NOMO-1 treated with DMSO at 0.1 percent for 48 hours (cell line): ENCODE measurements at regions not wholly inside any gene's neighbourhood (a gene's known extent, or its start where the extent isn't known, plus 50 kb on each side); places are given as distances from the start of the nearest gene placed in this dataset.

Experiments used
- DNase-seq: peaks from one replicate; lab custom pipeline; 2025; ENCODE audit not compliant: unreplicated experiment; lab: John Stamatoyannopoulos, UW

DNA sequence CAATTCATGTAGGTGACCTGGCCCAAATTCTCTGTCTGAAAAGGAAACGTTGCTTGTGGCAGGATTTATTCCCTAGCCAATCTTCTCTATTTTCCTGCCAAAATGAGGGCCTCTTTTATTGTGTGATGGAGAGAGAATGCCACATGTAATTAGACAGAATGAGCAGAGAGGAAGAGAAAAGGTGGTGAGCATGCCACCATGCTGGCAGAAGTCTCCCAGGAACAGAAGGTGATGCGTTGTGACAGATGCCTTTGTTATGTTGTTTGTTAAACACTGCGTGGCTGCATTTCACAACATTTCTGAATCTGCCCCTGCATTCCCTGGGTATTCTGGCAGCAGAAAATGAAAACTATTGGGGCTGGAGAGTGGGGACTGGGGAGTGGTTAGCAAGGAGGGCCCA, 577.6 kb downstream of the TLR4 start:
- DNase-seq, result no peak

DNA sequence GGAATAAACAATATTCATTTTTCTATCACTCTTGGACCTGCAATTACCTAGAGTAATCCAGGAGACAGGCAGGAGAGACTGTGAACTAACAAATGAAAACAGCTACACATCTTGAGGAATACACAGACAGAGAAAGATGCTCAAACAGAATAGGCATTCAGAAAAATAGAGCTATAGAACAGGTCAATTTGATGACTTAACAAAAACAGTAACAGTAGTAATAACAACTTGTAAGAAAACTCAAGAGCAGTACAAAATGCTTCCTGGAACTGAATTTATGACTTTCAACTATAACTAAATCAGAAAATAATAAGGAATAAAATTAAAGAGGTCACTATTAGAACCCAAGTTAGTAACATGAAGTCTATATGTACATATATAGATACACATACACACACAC, 579.3 kb downstream of the TLR4 start:
- DNase-seq, result no peak

DNA sequence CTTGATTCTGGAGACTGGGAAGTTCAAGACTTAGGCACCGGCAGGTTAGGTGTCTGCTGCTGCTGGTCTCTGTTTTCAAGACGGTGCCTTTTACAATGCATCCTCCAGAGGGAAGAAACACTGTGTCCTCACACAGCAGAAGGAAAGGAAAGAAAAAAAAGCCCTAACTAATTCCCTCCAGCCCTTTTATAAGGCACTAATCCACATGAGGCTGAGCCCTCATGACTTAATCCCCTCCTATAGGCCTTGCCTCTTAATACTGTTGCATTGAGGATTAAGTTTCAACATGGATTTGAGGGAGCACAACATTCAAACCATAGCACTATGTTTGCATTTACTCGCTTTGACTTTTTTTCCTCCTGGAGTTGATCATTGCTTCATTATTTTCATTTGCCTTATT, 585.9 kb downstream of the TLR4 start:
- no peak for DNase-seq

DNA sequence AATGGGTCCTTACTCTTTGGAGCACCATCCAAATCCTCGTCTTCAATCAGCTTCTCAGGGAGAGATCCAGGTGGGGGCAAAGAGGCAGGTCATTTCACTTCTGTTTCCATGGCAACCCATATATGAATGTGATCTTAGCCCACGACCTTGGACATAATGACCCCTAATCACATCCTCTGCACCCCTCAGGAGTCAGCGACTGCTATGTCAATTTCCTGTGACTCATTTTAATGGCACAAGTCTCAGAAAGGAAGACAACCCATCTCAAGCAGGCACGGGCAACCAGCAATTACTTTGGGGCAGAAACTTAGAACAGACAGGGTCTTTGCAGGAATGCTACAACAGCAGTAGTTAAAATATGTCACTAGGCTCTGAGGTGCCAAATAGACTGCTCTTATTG, 591.2 kb downstream of the TLR4 start:
- DNase-seq, result no peak

DNA sequence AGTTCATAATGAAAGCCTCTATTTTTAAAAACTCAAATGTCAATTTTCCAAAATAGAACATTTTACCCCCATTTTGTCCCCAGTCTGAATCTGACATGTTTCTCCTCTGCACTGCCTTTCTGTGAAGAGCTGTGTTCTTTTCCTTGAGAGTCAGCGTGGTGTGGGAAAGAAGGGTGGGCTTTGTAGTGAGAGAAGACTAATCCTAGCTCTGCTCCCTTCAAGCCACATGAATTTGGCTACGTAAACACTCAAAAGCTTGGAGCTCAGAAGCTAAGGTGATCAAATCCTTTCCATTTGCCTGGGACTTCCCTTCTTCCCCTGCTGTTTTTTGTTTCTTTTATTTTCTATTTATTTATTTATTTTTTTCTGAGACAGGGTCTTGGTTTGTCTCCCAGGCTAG, 598.5 kb downstream of the TLR4 start:
- no peak for DNase-seq

DNA sequence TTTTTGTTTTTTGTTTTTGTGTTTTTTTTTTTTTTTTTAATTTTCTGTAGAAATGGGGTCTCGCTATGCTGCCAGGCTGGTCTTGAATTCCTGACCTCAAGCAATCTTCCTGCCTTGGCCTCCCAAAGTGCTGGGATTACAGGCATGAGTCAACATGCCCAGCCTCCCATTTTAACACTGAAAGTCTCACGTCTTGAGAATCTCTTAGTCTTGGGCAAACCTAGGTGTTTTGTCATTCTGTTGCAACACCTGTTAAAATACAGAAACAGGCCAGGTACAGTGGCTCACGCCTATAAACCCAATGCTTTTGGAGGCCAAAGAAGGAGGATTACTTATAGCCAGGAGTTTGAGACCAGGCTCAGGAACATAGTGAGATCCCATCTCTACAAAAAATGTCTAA, 599.0 kb downstream of the TLR4 start:
- DNase-seq, result no peak

DNA sequence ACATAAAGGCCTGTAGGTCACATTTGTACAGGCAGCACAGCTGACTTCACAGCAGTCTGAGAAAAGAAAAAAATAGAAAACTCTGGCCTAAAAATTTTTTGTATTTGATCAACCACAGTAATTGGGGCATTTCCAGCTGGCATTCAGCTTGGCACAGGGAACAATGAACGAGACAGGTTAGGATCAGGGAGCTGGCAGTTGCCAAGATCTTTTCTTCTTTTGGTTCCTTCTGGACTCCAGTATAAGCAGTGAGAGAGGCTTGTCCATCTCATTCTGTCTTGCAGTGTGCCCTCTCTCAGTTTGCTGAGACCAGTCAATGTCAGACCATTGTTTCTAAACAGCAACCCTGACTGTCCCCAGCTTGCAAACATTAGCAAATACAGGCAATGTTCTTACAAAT, 601.1 kb downstream of the TLR4 start:
- DNase-seq, result no peak

DNA sequence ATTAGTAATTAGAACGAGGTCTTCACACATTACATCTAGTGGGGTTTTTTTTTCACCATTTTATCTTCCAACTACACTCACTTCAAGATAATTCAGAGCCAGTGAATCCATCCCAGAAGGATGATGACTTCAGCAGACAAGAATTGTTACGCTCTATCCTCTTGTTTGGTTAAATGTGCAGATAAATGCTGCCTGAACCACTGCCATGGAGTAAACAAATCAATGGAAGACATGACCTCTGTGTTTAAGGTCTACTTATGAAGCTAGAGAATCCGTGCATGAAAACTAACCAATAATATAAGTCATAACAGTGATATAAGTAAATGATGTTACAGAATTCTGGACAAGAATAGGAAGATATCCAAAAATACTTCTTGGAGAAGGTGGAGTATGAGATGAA, 602.6 kb downstream of the TLR4 start:
- no peak for DNase-seq

DNA sequence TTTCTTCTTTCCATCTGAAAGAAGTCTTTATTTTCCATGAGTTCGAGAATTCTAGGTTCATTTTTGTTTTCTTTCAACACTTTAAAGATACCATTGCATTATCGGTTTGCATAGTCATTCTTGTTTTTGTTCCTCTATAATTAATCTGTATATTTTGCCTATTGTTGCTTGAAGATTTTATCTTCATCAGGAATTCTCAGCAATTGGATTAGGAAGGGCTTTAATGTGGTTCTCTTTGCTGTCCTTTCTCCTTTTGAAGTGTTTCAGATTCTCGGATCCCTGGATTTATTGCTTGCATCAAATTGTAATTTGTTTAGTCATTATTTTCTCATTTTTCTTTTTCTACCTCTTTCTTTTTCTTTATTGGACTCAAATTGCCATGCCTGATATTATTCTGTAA, 609.8 kb downstream of the TLR4 start:
- DNase-seq, result no peak

DNA sequence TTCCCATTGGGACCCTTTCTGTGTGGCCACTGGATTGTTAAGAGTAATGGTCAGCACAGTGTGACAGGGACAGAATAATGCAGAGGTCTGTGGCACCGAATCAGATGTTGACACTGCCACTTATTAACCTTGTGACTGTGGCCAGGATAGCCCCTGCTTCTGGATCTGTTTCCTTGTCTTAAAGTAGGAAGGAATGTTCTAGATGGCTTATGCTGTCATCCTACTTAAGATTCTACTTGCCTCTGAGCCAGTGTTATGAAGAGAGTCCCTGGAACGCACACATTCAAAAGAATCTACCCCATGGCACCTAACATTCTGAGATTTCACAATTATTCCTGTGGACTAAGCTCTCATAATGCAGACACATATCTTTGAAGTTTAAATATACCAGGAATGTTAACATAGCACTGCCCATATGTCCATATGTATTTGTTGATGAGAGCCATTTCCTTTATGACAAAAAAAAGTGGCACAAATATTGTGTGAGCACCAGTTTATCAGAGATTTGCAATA, 612.7 kb downstream of the TLR4 start:
- DNase-seq, result no peak

DNA sequence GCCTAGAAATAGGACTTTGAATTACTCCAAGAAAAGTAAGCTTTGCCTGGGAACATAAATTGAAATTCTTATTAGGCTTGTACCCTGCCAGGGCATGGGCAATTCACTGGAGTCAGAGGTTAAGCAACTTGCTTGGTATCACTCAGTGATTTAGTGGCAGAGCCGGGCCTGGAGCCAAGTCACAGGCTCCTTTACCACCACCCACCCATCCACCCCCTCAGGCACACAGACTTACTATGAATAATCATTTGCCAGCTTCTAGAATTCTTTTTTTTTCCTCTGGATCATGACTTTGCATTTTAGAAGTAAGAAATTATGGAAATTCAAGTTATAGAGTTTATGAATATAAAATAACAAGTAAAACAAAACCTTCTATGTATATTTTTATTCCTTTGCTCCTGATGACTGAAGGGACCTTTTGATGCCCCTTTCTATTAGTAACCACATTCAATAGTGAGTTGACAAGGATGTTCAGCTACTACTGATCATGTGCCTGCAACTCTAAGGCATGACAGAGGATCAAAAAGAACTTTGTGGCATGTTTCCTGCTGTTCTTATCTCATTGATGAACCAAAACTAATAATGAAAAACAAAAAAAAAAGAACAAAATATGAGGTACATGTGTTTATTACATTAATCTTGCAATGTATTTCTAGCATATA, 614.7 kb downstream of the TLR4 start:
- DNase-seq, result no peak

DNA sequence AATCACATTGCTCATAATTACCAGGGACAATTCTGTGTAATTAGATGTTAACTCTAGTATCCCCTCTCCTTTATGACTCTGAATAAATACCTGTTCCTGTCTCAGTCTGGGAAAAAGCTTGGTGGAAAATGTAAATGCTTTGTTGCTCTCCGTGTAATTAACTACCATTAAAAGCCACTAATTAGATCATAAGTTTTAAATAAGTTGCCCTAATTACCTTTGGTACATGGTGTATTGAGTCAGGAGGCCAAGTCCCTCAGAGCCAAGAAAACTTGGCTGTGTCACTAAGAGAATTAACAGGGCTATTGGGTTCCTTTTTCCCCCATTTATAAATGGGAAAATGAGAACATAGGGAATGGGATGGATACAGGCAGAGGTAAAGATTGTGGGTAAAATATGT, 617.6 kb downstream of the TLR4 start:
- no peak for DNase-seq

DNA sequence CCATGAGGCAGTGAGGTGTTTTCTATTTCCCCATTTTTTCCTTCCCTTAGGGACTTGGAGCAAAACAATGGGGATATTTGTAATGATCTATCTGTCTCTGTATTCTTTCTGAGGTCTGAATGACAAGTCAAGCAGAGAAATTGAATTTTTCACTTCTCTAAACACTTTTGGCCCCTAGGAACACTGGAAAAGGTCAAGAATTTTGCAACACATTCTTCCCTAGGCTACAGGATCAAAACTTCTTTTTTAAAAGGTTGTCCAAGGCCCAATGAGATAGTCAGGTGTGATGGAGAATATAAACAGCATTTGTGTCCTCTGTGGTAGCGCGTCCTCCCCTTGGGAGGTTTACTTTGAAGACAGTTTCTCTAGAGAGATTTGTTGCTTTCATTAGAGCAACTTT, 620.5 kb downstream of the TLR4 start:
- DNase-seq, result no peak

DNA sequence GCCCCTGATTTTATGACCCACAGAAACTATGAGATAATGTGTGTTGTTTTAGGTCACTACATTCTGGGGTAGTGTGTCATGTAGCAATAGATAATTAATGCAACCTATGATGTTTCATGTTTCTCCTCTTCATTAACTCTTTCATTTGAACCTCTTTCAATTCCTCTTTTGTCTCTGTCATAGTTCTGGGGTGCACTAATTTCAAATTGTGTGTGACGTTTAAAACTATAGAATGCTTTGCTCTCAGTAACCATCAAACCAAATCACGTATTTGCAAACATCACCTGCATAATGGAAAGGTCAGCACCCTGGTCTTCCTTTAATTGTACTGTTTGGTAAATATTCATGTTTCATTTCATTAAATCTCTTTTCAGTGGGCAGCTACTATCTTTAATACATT, 621.6 kb downstream of the TLR4 start:
- no peak for DNase-seq

DNA sequence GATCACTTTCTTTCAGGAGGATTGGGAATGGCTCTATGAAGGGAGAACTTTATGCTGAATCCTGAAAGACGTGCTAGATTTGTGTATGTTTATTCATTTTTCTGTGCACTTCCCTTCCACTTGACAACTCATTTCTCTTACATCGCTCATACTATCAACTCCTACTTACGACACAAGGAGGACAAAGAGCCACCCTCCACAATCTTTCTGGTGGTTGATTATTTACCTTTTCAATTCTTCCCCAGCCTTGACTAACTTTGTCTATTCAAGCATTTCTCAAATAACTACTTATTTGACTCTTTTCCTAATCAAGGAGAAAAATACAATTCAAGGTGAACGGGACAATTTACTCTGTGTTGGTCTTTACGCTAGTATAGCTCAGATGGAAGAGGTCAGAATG, 622.1 kb downstream of the TLR4 start:
- DNase-seq, result no peak

DNA sequence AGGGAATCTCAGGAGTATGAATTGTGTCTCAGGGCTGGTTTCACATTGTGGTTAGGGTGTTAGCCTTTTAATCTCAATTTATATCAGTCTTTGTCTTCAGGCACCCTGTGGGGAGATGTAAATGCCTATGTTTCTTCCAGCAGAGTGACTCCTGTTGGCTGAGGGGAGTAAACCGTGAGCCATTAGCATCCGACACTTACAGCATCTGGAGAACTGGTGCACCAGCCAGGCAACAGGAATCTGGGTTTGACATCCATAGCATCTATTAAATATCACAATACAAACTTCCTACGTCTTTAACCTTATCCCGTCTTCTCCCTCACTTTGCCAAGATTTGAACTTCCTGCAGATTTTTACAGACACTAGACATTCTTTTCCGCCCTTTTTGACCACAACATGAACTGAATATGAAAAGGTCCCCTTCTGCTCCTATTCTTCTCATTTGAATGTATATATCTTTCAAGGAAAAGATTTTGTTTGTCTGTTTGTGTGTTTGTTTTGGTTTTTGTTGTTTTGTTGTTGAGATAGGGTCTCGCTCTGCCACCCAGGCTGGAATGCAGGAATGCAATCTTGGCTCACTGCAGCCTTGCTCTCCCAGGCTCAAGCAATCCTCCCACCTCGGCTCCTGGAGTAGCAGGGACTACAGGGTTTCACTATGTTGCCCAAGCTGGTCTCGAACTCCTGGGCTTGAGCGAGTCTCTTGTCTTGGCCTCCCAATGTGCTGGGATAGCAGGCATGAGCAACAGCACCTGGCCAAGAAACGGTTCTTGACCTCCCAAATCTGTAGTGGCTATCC, 626.2 kb downstream of the TLR4 start:
- DNase-seq, result no peak

DNA sequence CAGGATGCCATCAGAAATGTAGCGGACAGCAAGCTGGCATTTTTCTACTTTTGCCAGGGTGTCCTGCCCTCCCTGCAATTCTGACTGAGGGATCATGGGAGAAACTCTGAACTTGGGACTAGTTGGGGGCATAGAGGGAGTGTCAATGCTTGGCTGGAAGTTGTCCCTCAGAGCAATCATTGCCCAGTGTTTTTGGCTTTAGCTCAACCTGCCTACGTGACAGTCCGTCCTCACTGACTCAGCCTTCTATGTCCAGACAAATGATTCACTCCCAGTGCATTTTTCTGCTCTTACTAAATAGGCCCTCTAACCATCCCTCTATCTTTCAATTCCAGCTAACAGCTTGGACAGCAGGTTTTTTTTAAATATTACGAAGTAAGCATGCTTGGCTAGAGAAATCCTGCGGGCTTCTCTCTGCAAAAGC, 627.4 kb downstream of the TLR4 start:
- no peak for DNase-seq

DNA sequence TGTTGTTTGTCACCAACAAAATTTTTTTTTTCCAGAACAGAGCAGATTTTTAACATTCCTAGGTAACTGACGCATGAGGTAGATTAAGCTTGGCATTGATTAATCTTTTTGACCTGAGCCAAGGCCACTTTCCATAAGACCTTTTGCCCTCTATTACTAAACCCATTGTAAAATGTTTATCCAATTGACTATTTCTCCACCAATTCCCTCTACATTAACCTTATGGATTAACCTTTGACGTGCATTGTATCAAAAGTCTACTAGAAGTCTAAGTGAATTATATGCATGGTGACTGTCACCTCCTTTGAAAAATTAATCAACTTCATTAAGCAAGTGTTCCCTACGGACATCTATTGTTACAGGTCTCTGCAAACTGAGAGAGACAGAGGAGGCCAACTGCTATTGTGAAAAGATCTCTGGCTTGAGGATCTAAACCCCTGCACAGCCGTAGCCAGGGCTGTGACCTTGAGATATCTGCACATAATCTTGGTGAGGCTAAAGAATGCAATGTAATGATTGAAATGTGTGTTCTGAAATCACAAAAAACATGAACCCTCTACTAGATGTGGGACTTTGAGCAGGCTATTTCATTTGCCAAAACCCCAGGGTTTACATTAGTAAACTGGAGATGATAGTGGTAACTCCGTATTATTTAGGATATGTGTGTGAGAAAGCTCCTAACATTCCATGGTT, 632.2 kb downstream of the TLR4 start:
- DNase-seq, result no peak

DNA sequence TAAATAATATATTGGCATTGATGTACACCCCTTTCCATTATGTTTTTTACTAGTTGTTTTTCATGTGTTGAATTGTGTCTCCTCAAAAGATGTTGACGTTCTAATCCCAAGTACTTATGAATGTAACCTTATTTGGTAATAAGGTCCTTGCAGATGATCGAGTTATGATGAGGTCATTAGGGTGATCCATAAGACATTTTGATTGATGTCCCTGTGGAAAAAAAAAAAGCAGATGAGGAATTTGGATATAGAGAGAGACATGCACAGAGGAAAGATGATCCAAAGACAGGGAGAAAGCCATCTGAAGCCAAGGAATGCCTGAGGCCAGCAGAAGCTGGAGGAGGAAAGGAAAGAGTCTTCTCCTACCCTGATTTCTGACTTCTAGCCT, 632.7 kb downstream of the TLR4 start:
- DNase-seq, result no peak

DNA sequence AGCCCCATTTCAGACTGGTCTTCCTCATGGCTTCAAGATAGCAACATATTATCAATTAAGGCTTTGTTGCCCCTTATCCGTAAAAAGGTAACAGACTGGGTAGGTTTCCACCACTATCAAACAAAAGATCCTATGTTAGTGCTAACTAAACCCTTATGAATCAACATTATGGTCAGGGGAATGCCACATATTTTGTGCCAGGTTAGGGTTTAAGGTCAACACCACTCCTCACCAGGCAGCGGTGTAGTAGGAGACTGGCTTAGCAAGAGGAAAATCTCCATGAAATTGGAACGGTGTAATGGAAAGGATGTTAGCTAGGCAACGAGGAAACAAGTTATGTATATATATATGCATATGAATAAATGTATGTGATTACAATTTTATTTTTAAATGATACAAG, 655.8 kb downstream of the TLR4 start:
- DNase-seq, result no peak

DNA sequence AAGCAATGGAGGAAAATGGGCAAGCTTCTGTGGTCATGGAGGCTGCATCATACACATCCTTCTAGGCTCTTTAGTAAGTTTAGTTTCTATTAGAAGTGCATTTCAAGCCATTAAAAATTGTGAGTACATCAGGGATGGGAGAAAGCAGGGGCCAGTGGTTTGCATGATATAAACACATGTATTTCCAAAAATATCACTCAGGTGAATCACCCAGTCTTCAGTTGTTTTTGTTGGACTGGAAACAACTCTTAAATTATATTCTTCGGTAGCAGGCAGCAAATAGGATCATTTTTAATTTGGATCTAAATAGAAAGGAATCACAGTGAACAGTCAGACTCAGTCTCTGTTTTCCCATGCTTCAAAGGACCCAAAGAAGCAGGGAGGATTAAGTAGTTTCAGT, 657.9 kb downstream of the TLR4 start:
- DNase-seq, result no peak

DNA sequence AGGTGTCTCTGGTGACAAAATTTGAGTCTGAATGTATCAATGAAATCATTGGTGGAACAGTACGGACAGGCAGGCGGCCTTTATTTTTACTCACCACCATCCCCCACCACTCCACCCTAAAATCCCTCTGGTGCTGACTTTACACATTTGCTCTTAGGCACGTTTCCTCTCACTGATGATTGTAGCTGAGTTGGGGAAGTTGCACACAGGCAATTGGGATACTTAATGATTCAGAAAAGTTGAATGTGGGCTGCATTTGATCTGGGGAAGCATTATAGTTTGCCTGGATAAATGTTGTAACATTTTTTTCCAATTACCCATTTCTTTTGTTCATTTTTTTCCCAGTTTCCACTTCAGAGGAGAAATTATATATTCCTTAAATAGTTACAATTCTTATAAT, 658.4 kb downstream of the TLR4 start:
- DNase-seq, result no peak
